ENCODE measurements at regions not wholly inside any gene's neighbourhood (a gene's known extent, or its start where the extent isn't known, plus 50 kb on each side); places are given as distances from the start of the nearest gene placed in this dataset.

DNA sequence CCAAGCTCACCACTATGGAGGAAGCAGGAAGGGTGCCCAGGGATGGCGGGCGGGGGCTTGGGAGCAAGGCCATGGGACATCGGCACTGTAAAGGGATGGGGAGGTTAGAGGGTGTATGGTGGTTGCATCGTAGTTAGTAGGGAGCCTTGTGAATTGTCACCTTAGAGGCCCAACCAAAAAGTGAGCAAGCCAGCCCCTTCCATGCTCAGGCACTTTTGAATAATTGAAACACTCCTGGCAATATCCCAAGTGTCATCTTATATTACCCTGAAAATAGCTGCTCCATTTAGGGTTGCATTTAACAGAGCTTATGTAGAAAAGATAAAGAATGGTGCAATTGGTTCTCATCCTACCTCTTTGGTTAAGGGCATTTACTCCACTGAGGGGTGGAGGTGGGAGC lies 169.2 kb downstream of the SAMD5 start:
- ATAC-seq (no peak), DNase-seq (no peak)
- H3K27me3 ChIP-seq (ENCODE audit: control insufficient read depth, insufficient read depth, low read length): no peaks in the 10 kb centered on the region
- no peak overlapping the region for H3K27ac ChIP-seq (ENCODE audit: low read length)
- H3K9me3 ChIP-seq (ENCODE audit: control insufficient read depth, insufficient read depth, low read length): no peaks in the 10 kb centered on the region
- Mint-ChIP-seq H3K27ac (no peak overlapping the region), H3K36me3 (no peaks in the 10 kb centered on the region), H3K4me1 (no peaks in the 10 kb centered on the region), H3K27me3 (ENCODE audit: low read depth in 2 of 2) (no peaks in the 10 kb centered on the region), H3K9me3 (peaks cover 7 to 12% of the 10 kb centered on the region in 2 donors), H3K4me3 (no peak overlapping the region)
- no peak overlapping the region for H3K4me3 ChIP-seq (ENCODE audit: low read length)
- no peaks in the 10 kb centered on the region for H3K4me1 ChIP-seq (ENCODE audit: control insufficient read depth, insufficient read depth, low read length)
- no peak for TF ChIP-seq CTCF (IDR thresholded peaks at IDR 0.05)
- WGBS (ENCODE audit: insufficient coverage): 78% methylated on average over 4 of the region's 4 CpGs
- intact Hi-C loops (cut with micrococcal nuclease): no loop called here
- no peaks in the 10 kb centered on the region for H3K36me3 ChIP-seq (ENCODE audit: control insufficient read depth, insufficient read depth, low read length)

- DNase-seq: no peak
- no peak for ATAC-seq
- no peaks in the 10 kb centered on the region for H3K27me3 ChIP-seq (ENCODE audit: control insufficient read depth, insufficient read depth, low read length)
- no peaks in the 10 kb centered on the region for H3K36me3 Mint-ChIP-seq
- intact Hi-C loops (cut with micrococcal nuclease): no loop called here
- no peaks in the 10 kb centered on the region for H3K9me3 ChIP-seq (ENCODE audit: control insufficient read depth, insufficient read depth, low read length)
- H3K36me3 ChIP-seq (ENCODE audit: control insufficient read depth, insufficient read depth, low read length): no peaks in the 10 kb centered on the region
- H3K27me3 Mint-ChIP-seq (ENCODE audit: low read depth in 2 of 2): no peaks in the 10 kb centered on the region
- H3K4me1 Mint-ChIP-seq: no peaks in the 10 kb centered on the region
- H3K9me3 Mint-ChIP-seq: peaks cover 7 to 12% of the 10 kb centered on the region in 2 donors
- no CpG with 5 or more reads among the region's 1 CpG for WGBS (ENCODE audit: insufficient coverage)
- TF ChIP-seq CTCF (IDR thresholded peaks at IDR 0.05): no peak
- no peak overlapping the region for H3K27ac Mint-ChIP-seq
- no peaks in the 10 kb centered on the region for H3K4me1 ChIP-seq (ENCODE audit: control insufficient read depth, insufficient read depth, low read length)
- H3K4me3 ChIP-seq (ENCODE audit: low read length): no peak overlapping the region
- no peak overlapping the region for H3K4me3 Mint-ChIP-seq
- H3K27ac ChIP-seq (ENCODE audit: low read length): no peak overlapping the region
Observed at GRCh38 chr6:147678253-147678652, 169.8 kb downstream of the SAMD5 start.

DNA sequence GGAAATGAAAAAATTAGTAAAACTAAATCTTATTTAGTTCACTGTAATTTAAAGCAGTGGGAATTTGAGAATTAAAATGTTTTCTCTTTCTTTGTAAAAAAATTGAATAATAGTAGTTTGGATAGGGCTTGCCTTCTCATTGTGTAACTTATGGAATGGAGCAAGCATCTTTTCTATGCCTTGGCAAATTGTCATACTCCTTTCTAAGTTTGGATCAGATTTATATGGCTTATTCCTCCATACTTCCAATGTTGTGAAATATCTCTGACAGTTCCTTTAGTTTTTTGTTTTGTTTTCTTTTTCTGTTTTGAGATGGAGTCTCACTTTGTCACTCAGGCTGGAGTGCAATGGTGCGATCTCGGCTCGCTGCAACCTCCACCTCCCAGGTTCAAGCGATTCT lies 176.4 kb downstream of the SAMD5 start:
- TF ChIP-seq CTCF (IDR thresholded peaks at IDR 0.05): no peak
- Mint-ChIP-seq H3K27ac (no peak overlapping the region), H3K27me3 (ENCODE audit: low read depth in 2 of 2) (no peaks in the 10 kb centered on the region), H3K4me3 (no peak overlapping the region), H3K4me1 (no peaks in the 10 kb centered on the region), H3K9me3 (peaks cover 3 to 5% of the 10 kb centered on the region in 2 donors), H3K36me3 (no peaks in the 10 kb centered on the region)
- WGBS (ENCODE audit: insufficient coverage): 100% methylated on average over 4 of the region's 4 CpGs
- no peaks in the 10 kb centered on the region for H3K36me3 ChIP-seq (ENCODE audit: control insufficient read depth, insufficient read depth, low read length)
- no peak for DNase-seq
- H3K4me3 ChIP-seq (ENCODE audit: low read length): no peak overlapping the region
- H3K27ac ChIP-seq (ENCODE audit: low read length): no peak overlapping the region
- H3K4me1 ChIP-seq (ENCODE audit: control insufficient read depth, insufficient read depth, low read length): no peaks in the 10 kb centered on the region
- no peaks in the 10 kb centered on the region for H3K27me3 ChIP-seq (ENCODE audit: control insufficient read depth, insufficient read depth, low read length)
- no peaks in the 10 kb centered on the region for H3K9me3 ChIP-seq (ENCODE audit: control insufficient read depth, insufficient read depth, low read length)
- intact Hi-C loops (cut with micrococcal nuclease): no loop called here
- no peak for ATAC-seq

GRCh38 chr6:147689398-147689797 lies 180.9 kb downstream of the SAMD5 start:
- Mint-ChIP-seq H3K4me1 (no peaks in the 10 kb centered on the region), H3K9me3 (peaks cover 3 to 4% of the 10 kb centered on the region in 2 donors), H3K27me3 (ENCODE audit: low read depth in 2 of 2) (no peaks in the 10 kb centered on the region), H3K27ac (no peak overlapping the region), H3K36me3 (no peaks in the 10 kb centered on the region), H3K4me3 (no peak overlapping the region)
- ATAC-seq (no peak), DNase-seq (no peak)
- no peaks in the 10 kb centered on the region for H3K9me3 ChIP-seq (ENCODE audit: control insufficient read depth, insufficient read depth, low read length)
- H3K4me1 ChIP-seq (ENCODE audit: control insufficient read depth, insufficient read depth, low read length): no peaks in the 10 kb centered on the region
- no peak for TF ChIP-seq CTCF (IDR thresholded peaks at IDR 0.05)
- no peaks in the 10 kb centered on the region for H3K36me3 ChIP-seq (ENCODE audit: control insufficient read depth, insufficient read depth, low read length)
- intact Hi-C loops (cut with micrococcal nuclease): no loop called here
- no peaks in the 10 kb centered on the region for H3K27me3 ChIP-seq (ENCODE audit: control insufficient read depth, insufficient read depth, low read length)
- H3K4me3 ChIP-seq (ENCODE audit: low read length): no peak overlapping the region
- no peak overlapping the region for H3K27ac ChIP-seq (ENCODE audit: low read length)
